ENCODE measurements at regions not wholly inside any gene's neighbourhood (a gene's known extent, or its start where the extent isn't known, plus 50 kb on each side); places are given as distances from the start of the nearest gene placed in this dataset.

DNA sequence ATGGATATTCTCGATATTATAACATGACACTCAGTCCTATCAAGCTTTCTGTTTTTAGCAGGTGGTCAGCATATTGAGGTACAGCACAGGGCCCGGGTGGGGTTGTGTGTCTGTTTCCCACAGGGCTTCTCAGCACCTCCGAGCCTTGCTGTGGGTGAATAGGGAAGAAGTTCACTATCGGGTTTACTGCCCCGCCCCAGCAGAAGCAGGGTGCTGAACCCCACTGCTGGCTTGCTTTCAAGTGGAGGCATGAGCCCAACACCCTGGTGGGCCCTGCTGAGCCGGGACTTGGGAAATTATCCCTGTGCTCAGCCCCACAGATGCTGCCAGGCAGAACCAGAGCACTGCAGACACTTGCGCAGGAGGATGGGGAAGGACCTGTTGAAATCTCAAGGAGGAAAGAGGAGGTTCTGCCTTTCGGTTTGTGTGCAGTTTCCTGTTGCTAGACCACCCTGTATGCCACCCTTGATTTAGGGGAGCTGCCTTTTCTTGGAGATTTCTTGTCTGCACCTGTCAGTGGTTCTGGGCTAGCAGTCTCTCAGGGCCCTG, 270.3 kb upstream of the SALL3 start:
- Histone ChIP-seq H3K27ac (ENCODE audit: control insufficient read depth, insufficient read depth, low read length) (no peak overlapping the region), H3K27me3 (ENCODE audit: control insufficient read depth, extremely low read depth, insufficient read depth, low read length) (no peaks in the 10 kb centered on the region), H3K4me2 (ENCODE audit: control insufficient read depth, extremely low read depth, insufficient read depth, low read depth, low read length) (no peak overlapping the region), H4K20me1 (ENCODE audit: control insufficient read depth, extremely low read depth, insufficient read depth, low read length) (no peaks in the 10 kb centered on the region), H3K36me3 (ENCODE audit: control insufficient read depth in 2 of 2, extremely low read depth in 1 of 2, insufficient read depth in 2 of 2, low read length in 2 of 2) (no peaks in the 10 kb centered on the region), H3K9me1 (ENCODE audit: control insufficient read depth, extremely low read depth, insufficient read depth, low read length) (no peaks in the 10 kb centered on the region), H3K4me1 (ENCODE audit: control insufficient read depth, extremely low read depth, insufficient read depth, low read length) (no peaks in the 10 kb centered on the region), H3K9me3 (ENCODE audit: control insufficient read depth, low read depth, low read length) (peaks cover 3% of the 10 kb centered on the region), H2AFZ (ENCODE audit: control insufficient read depth, low read length) (no peak overlapping the region), H3K4me3 (ENCODE audit: control insufficient read depth in 2 of 3, extremely low read depth in 1 of 3, insufficient read depth in 2 of 3, low read depth in 1 of 3, low read length in 3 of 3) (no peak overlapping the region), H3K9ac (ENCODE audit: control insufficient read depth, extremely low read depth, insufficient read depth, low read length) (no peak overlapping the region), H3K79me2 (ENCODE audit: control insufficient read depth, insufficient read depth, low read length) (no peaks in the 10 kb centered on the region)
- TF ChIP-seq EZH2 (IDR thresholded peaks at IDR 0.05; ENCODE audit: low read length), result no peak
- TF ChIP-seq, protein P1, sequence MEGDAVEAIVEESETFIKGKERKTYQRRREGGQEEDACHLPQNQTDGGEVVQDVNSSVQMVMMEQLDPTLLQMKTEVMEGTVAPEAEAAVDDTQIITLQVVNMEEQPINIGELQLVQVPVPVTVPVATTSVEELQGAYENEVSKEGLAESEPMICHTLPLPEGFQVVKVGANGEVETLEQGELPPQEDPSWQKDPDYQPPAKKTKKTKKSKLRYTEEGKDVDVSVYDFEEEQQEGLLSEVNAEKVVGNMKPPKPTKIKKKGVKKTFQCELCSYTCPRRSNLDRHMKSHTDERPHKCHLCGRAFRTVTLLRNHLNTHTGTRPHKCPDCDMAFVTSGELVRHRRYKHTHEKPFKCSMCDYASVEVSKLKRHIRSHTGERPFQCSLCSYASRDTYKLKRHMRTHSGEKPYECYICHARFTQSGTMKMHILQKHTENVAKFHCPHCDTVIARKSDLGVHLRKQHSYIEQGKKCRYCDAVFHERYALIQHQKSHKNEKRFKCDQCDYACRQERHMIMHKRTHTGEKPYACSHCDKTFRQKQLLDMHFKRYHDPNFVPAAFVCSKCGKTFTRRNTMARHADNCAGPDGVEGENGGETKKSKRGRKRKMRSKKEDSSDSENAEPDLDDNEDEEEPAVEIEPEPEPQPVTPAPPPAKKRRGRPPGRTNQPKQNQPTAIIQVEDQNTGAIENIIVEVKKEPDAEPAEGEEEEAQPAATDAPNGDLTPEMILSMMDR (optimal IDR thresholded peaks at IDR 0.05 in 1 of 3, IDR thresholded peaks at IDR 0.05 in 1 of 3, conservative IDR thresholded peaks at IDR 0.05 in 1 of 3; ENCODE audit: extremely low read depth in 1 of 3, insufficient read depth in 2 of 3, low read length in 3 of 3), result no peak
- dilution Hi-C loops (cut with MboI; ENCODE audit: extremely low pct_ligation_motif_present, low sequenced_read_pairs), result no loop called here
- FAIRE-seq, result no peak
- no peak for DNase-seq (ENCODE audit: low read depth, low spot score)

DNA sequence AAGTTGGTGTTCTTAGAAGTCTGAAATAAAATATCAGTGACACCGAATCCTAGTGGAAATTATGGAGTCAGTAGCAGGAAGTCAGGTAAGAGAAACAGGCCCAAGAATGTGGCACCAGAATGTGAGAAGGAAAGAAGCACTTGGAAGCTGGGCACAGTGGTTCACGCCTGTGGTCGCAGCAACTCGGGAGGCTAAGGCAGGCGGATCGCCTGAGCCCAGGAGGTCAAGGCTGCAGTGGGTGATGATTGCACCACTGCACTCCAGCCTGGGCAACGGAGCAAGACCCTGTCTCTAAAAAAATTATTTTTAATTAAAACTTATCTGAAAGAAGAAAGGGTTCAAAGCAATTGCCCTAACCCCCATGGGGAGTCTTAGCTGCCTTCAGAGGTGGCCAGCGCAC, 268.3 kb upstream of the SALL3 start:
- no peak overlapping the region for H3K9ac ChIP-seq (ENCODE audit: control insufficient read depth, extremely low read depth, insufficient read depth, low read length)
- no peaks in the 10 kb centered on the region for H3K27me3 ChIP-seq (ENCODE audit: control insufficient read depth, extremely low read depth, insufficient read depth, low read length)
- no peaks in the 10 kb centered on the region for H3K79me2 ChIP-seq (ENCODE audit: control insufficient read depth, insufficient read depth, low read length)
- no peaks in the 10 kb centered on the region for H3K9me1 ChIP-seq (ENCODE audit: control insufficient read depth, extremely low read depth, insufficient read depth, low read length)
- H3K4me2 ChIP-seq (ENCODE audit: control insufficient read depth, extremely low read depth, insufficient read depth, low read depth, low read length), result no peak overlapping the region
- H4K20me1 ChIP-seq (ENCODE audit: control insufficient read depth, extremely low read depth, insufficient read depth, low read length), result no peaks in the 10 kb centered on the region
- H3K4me1 ChIP-seq (ENCODE audit: control insufficient read depth, extremely low read depth, insufficient read depth, low read length), result no peaks in the 10 kb centered on the region
- no peak overlapping the region for H2AFZ ChIP-seq (ENCODE audit: control insufficient read depth, low read length)
- DNase-seq (ENCODE audit: low read depth, low spot score) (no peak), FAIRE-seq (no peak)
- H3K9me3 ChIP-seq (ENCODE audit: control insufficient read depth, low read depth, low read length), result no peaks in the 10 kb centered on the region
- dilution Hi-C loops (cut with MboI; ENCODE audit: extremely low pct_ligation_motif_present, low sequenced_read_pairs), result no loop called here
- H3K36me3 ChIP-seq (ENCODE audit: control insufficient read depth in 2 of 2, extremely low read depth in 1 of 2, insufficient read depth in 2 of 2, low read length in 2 of 2), result no peaks in the 10 kb centered on the region
- H3K4me3 ChIP-seq (ENCODE audit: control insufficient read depth in 2 of 3, extremely low read depth in 1 of 3, insufficient read depth in 2 of 3, low read depth in 1 of 3, low read length in 3 of 3), result no peak overlapping the region
- TF ChIP-seq, protein P1 (optimal IDR thresholded peaks at IDR 0.05 in 1 of 3, IDR thresholded peaks at IDR 0.05 in 1 of 3, conservative IDR thresholded peaks at IDR 0.05 in 1 of 3; ENCODE audit: extremely low read depth in 1 of 3, insufficient read depth in 2 of 3, low read length in 3 of 3), result no peak
- TF ChIP-seq EZH2 (IDR thresholded peaks at IDR 0.05; ENCODE audit: low read length), result no peak
- no peak overlapping the region for H3K27ac ChIP-seq (ENCODE audit: control insufficient read depth, insufficient read depth, low read length)

Data from keratinocyte (primary cell).